ENCODE measurements at regions not wholly inside any gene's neighbourhood (a gene's known extent, or its start where the extent isn't known, plus 50 kb on each side); places are given as distances from the start of the nearest gene placed in this dataset.

- TF ChIP-seq POLR2A (IDR thresholded peaks at IDR 0.05) (no peak), CTCF (IDR thresholded peaks at IDR 0.05) (no peak)
Measured at GRCh38 chr4:14769993-14770392, 232.3 kb upstream of the CPEB2 start.
